Coronary artery (tissue), 2 donors: ENCODE measurements at regions not wholly inside any gene's neighbourhood (a gene's known extent, or its start where the extent isn't known, plus 50 kb on each side); places are given as distances from the start of the nearest gene placed in this dataset.
"Not testable (repeated sequence)": the region's sequence is repeated elsewhere in the genome, so short reads cannot be mapped to it uniquely, and the experiment has no call there.

Experiments
- DNase-seq: peaks from one replicate; pipeline ENCODE4 v3.0.0-alpha.2; 2017; ENCODE audit warnings: low spot score
- H3K27ac ChIP-seq, 2 donors: fragments of 200-600 bp; sonication (generic); one replicate each; pipeline ENCODE4 v1.5.1; 2016 to 2019
- H3K4me3 ChIP-seq: fragments of 200-600 bp; sonication (generic); 2 replicates; pipeline ENCODE4 v1.5.1; 2016; ENCODE audit warnings: mild to moderate bottlenecking, moderate library complexity
- TF ChIP-seq, protein P1 (sequence below): fragments of 200-600 bp; sonication (generic); IDR thresholded peaks from one replicate; pipeline ENCODE4 v1.5.1; 2019; ENCODE audit warnings: antibody characterized with exemption

DNA sequence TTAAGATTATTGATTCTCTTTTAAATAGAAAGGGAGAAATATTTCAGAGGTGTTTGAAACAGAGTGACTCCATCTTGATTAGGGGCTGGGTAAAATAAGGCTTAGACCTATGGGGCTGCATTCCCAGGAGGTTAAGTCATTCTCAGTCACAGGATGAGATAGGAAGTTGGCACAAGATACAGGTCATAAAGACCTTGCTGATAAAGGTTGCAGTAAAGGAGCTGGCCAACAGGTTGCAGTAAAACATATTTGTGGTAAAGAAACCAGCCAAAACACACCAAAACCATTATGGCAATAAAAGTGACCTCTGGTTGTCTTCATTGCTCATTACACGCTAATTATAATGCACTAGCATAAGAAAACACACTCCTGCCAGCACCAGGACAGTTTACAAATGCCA is 165.0 kb downstream of the SPIN4 start:
- Histone ChIP-seq H3K27ac (no peak overlapping the region), H3K4me3 (no peak overlapping the region)
- TF ChIP-seq, protein P1, sequence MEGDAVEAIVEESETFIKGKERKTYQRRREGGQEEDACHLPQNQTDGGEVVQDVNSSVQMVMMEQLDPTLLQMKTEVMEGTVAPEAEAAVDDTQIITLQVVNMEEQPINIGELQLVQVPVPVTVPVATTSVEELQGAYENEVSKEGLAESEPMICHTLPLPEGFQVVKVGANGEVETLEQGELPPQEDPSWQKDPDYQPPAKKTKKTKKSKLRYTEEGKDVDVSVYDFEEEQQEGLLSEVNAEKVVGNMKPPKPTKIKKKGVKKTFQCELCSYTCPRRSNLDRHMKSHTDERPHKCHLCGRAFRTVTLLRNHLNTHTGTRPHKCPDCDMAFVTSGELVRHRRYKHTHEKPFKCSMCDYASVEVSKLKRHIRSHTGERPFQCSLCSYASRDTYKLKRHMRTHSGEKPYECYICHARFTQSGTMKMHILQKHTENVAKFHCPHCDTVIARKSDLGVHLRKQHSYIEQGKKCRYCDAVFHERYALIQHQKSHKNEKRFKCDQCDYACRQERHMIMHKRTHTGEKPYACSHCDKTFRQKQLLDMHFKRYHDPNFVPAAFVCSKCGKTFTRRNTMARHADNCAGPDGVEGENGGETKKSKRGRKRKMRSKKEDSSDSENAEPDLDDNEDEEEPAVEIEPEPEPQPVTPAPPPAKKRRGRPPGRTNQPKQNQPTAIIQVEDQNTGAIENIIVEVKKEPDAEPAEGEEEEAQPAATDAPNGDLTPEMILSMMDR = no peak
- DNase-seq = no peak

DNA sequence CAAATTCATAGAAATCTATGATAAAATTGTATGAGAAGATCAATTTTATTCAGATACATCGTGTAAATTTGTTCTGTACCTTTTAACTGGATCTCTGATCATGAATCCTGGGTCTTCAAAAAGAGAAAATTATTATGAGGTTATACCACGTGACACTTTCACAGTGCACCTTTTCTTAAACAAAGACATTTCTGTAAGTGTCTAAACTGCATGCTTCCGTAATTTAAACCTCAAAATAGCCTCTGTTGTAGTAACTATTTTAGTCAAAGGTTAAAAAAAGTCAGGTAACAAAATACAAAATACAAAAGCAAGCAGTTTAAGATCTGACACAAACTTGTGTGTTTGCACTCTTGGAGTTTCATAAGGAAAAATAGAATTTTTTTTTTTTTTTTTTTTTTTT is 171.3 kb downstream of the SPIN4 start:
- not testable (repeated sequence) for DNase-seq, H3K4me3 ChIP-seq, H3K27ac ChIP-seq

DNA sequence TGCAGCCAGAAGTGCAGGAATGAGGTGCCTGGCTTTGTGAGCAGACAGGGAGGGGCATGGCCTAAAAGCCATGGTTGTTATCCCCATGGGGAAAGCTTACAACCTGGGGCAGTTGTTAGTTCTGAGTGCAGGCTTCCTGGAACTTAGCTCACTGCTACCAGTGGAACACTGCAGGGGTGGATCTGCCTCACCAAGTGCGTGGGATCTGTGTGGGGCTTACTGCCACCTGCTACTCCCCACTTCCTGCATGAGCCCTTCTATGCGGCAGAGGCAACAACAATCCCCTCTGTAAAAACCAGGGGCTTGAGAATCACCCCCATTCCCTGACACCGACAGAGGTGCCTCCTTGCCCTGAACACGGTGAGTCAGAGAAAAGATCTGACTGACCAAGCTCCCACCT is 174.6 kb downstream of the SPIN4 start:
- DNase-seq, H3K4me3 ChIP-seq, H3K27ac ChIP-seq: not testable (repeated sequence)

DNA sequence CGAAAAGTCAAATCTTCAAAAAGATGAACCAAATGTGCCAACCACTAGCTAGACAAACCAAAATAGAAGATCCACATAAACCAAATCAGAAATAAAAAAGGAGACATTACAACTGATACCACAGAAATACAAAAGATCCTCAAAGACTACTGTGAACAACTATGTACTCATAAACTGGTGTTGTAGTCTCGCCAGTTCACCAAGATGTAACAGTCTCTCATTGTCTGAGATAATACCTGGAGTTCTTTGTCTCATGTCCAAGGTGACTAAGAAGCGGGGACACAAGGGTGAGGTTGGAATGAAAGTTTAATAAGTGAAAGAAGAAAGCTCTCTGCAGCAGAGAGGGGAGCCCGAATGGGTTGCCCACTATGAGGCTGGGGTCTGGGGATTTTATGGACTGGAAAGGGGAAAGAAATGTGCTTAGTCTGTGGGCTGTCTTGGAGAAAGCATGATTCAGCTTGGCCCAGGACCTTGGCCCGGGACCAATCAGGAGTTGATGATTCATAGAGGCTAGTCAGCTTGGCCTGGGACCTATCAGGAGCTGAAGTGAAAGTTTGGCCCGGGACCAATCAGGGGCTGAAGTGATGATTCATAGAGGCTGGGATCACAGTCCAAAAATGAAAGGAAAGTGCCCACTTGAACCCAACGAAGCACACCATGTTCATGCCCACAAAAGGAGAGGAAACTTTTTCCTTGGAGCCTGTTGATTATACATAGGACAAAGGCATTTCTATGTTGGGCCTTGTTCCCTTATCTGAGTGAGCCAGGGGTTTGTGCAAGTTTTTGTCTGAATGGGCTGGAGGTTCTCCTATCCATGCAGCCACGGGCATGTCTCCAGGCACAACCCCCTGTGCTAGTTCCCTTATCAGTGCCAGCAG is 177.1 kb downstream of the SPIN4 start:
- H3K27ac ChIP-seq, DNase-seq: not testable (repeated sequence)

DNA sequence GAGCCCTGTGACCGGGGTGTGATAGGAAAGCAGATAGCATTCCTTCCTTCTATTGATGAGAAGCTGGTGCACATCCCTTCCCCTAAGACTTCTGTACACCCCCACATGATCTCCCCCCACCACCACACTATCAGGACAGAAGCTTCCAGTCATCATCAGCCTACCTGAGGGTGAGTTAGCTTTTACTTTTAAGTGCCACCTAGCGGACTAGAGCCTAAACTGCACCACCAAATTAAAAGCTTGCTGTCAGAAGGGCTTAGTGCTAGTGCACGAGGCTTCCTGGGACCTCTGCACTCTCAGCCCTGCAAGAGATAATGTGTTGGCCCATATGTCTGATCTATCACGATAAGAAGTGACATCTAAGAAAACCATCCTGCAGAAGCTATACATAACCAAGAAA is 181.7 kb downstream of the SPIN4 start:
- not testable (repeated sequence) for DNase-seq, H3K27ac ChIP-seq, H3K4me3 ChIP-seq

More for the DNA sequence above, 177.1 kb downstream of the SPIN4 start:
- not testable (repeated sequence) for H3K4me3 ChIP-seq

DNA sequence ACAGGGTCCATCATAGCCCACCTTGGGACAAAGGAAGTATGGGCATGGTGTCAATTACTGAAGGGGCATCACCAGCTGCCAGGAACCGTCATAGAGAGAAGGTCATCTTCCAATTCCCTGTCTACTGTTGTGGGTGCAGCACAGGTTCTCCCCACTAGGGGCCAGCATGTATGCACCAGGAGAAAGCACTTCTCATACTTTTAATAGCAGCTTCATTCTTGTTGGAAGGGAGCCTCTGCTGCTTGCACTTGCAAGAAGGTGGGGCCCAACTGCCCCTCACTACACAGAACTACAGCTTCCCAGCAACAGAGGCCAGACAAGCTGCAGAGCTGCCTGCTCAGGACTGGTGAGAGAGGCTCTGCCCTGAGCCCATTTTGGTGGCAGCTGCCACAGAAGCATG is 182.2 kb downstream of the SPIN4 start:
- not testable (repeated sequence) for H3K4me3 ChIP-seq, DNase-seq, H3K27ac ChIP-seq

DNA sequence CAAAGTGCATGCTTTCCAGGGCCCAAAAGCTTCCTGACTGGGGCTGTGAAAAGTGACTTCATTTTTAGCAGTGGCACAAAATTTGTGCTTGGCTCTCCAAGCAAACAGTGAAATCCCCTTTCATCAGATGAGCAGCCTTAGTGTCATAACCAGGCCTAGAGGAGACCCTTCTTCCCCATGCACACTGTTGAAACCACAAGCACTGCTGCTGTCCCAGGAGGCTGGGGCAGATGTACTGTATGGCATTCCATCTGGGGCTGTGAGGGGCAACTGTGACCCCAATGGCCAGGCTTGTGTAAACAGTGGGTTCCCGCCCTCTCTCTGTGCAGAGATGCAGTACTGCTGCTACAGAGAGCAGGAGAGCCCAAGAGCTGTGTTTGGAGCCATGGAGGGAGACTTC is 184.1 kb downstream of the SPIN4 start:
- not testable (repeated sequence) for H3K4me3 ChIP-seq, DNase-seq, H3K27ac ChIP-seq

DNA sequence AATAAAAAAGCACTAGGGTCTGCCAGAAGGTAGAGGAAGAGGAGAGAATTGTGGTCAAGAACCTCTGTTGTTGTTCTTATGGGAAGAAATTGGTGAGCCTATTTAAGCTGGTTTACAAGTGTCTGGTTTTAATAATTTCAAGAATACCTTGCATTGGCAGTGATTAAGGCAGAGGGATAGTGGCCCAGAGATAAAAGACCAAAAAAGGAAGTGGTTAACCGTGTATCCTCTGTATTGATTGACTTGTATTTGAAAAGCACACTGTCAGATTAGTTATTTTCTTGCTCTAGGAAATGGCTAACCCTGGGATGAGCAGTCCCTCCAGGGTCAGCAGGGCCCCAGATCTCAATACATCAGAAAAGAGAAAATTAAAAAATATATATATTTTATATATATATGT is 190.1 kb downstream of the SPIN4 start:
- DNase-seq, H3K27ac ChIP-seq, H3K4me3 ChIP-seq: not testable (repeated sequence)

DNA sequence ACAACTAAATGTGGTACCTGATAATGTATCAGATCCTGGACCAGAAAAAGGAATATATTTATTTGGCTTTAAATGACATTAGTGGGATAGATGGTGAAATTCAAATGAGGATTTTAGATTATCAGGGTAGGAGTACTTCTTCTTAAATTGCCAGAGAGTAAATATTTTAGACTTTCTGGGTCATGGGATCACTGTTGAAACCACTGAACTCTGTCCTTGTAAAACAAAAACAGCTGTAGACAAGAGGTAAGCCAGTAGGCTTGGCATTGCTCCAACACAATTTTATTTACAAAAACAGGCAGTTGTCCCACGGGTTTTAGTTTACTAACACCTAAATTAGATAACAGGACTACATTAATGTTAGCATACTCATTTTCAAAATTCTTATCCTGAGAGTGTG is 190.8 kb downstream of the SPIN4 start:
- H3K27ac ChIP-seq, H3K4me3 ChIP-seq, DNase-seq: not testable (repeated sequence)

DNA sequence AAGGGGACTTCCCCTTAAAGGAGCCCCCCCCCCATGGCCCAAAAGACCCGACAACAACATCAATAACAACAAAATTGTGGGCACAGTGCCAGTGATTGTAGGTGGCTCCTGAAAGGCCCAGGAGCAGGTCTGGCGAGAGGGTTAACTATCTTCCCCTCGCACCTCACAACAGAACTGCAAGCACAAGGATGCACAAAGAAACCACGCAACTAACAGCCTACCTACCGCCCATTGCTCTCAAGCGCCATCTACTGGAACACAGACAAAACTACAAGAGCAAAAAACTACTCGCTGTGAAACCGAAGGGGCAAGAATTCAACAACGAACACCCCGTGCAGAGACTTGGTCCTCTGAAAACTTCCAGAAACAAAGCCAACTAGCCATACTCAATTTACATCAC is 205.6 kb downstream of the SPIN4 start:
- not testable (repeated sequence) for H3K27ac ChIP-seq, DNase-seq, H3K4me3 ChIP-seq

DNA sequence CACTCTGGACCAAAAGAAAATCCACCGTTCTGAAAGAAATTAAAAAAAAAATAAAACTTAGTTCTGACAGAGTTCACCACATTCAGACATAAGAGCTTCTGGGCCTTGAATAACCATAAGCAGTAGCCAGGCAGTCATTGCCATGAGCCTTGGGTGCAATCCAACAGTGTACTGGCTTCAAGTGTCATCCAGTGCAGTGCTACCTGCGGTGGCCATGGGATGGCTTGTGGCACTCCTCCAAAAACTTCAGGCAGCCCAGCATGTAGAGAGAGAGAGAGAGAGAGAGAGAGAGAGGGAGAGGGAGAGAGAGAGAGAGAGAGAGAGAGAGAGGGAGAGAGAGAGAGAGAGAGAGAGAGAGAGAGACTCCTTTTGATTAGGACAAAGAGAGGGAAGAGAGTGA is 208.5 kb downstream of the SPIN4 start:
- H3K4me3 ChIP-seq, H3K27ac ChIP-seq, DNase-seq: not testable (repeated sequence)

DNA sequence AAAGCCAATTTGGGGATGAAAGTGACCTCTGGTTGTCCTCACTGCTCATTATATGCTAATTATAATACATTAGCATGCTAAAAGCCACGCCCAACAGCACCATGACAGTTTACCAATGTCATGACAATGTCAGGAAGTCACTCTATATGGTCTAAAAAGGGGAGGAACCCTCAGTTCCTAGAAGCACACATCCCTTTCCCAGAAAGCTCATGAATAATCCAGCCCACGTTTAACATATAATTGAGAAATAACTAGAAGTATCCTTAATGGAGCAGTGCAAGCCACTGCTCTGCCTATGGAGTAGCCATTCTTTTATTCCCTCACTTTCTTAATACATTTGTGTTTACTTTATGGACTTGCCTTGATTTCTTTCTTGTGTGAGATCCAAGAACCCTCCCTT is 215.3 kb downstream of the SPIN4 start:
- H3K4me3 ChIP-seq, DNase-seq: not testable (repeated sequence)

DNA sequence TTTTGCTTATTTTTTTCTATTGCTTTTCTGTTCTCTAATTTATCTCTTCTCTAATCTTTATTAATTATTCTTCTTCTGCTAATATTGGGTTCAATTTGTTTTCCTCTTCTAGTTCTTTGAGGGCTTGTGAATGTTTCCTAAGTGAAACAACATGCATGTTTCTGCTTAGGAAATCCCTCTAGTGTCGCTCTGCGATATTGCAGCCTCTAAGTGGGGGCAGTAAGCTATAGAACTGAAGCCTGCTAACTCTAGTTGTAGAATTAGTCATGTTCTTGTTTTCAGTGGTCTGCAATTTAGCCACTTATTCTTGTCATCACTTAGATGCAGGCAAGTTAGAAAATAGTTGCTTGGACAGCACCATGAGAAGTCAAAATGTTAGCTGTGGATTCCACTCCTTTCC is 222.6 kb downstream of the SPIN4 start:
- no peak overlapping the region for H3K27ac ChIP-seq
- no peak for DNase-seq
- TF ChIP-seq, protein P1 = no peak
- H3K4me3 ChIP-seq = no peak overlapping the region

More for the DNA sequence above, 215.3 kb downstream of the SPIN4 start:
- H3K27ac ChIP-seq = not testable (repeated sequence)
